K562 (cell line): ENCODE measurements at regions not wholly inside any gene's neighbourhood (a gene's known extent, or its start where the extent isn't known, plus 50 kb on each side); places are given as distances from the start of the nearest gene placed in this dataset.

Source experiments
- ATAC-seq: fragments of 200-7000 bp; cut with Tn5 transposase; 3 replicates; pipeline ENCODE4 v1.9.1; 2020; ENCODE audit warnings: moderate library complexity
- BruUV-seq: library from RNA; stranded (reverse); fragments of 400-500 nt; replicated peaks from 2 replicates; lab custom pipeline; 2021; lab: Mats Ljungman, UMichigan
- CTCF ChIA-PET: fragments of 300-600 bp; formaldehyde crosslinking; extraction: SDS; loops from one replicate; lab custom pipeline; 2021; ENCODE audit warnings: low intra/inter-chr PET ratio; lab: Yijun Ruan, JAX
- POLR2A ChIA-PET: fragments of 300-600, 350-650 bp; sonication (Branson Sonifier 250); formaldehyde crosslinking; extraction: SDS; loops from one replicate; lab custom pipeline; 2021; ENCODE audit warnings: antibody characterized with exemption, inconsistent platforms; lab: Yijun Ruan, JAX
- DNase-seq, 4 experiments: peaks; one replicate each; pipeline versions ENCODE4 v3.0.0 to v3.0.0-alpha.2; 2011 to 2018; ENCODE audit warnings: low spot score in 3 of 4, mixed read lengths in 3 of 4; ENCODE audit errors: extremely low read depth in 1 of 4
- FAIRE-seq: peaks from 2 replicates; lab custom pipeline; 2011; peaks lifted over from hg19 to GRCh38; lab: Jason Lieb, UNC
- H2AFZ ChIP-seq: 2 replicates; pipeline ENCODE4 v1.6.0; 2011; ENCODE audit warnings: low read depth, low read length, control low read depth, inconsistent platforms
- H3K27ac ChIP-seq: fragments of 200-600 bp; 3 replicates; pipeline ENCODE4 v1.8.0; 2011; ENCODE audit warnings: low read depth, mild to moderate bottlenecking, control low read depth, inconsistent platforms, low read length, moderate library complexity, mixed read lengths; ENCODE audit errors: extremely low read depth
- H3K27me3 ChIP-seq, 2 experiments: fragments of 300-600 bp in 1 of 2; 2 replicates in 1 of 2; 3 replicates in 1 of 2; pipeline versions ENCODE4 v1.6.0 to v1.8.0; 2011; ENCODE audit warnings: inconsistent platforms in 2 of 2, low read length in 2 of 2, mild to moderate bottlenecking in 1 of 2, mixed read lengths in 1 of 2, moderate library complexity in 1 of 2; ENCODE audit not compliant: control insufficient read depth in 2 of 2, insufficient read depth in 2 of 2
- H3K36me3 ChIP-seq: fragments of 300-600 bp; 3 replicates; pipeline ENCODE4 v1.8.0; 2011; ENCODE audit warnings: mild to moderate bottlenecking, low read length, inconsistent platforms; ENCODE audit not compliant: control insufficient read depth, insufficient read depth
- H3K4me1 ChIP-seq, 2 experiments: fragments of 200-600 bp in 1 of 2; replicated peaks in 1 of 2; 2 replicates in 1 of 2; 3 replicates in 1 of 2; pipeline versions ENCODE4 v1.5.1 to v1.8.0; 2011; ENCODE audit warnings: inconsistent platforms in 2 of 2, low read length in 2 of 2, mild to moderate bottlenecking in 1 of 2, mixed read lengths in 1 of 2, moderate library complexity in 1 of 2; ENCODE audit not compliant: control insufficient read depth in 2 of 2, insufficient read depth in 2 of 2
- H3K4me2 ChIP-seq: 2 replicates; pipeline ENCODE4 v1.6.1; 2011; ENCODE audit warnings: low read length, control low read depth, inconsistent platforms, mixed read lengths; ENCODE audit not compliant: insufficient read depth
- H3K4me3 ChIP-seq: fragments of 200-600 bp; sonication (generic), shearing (Covaris generic); 2 replicates; pipeline ENCODE4 v1.5.1; 2016; ENCODE audit warnings: control low read depth, inconsistent platforms
- H3K79me2 ChIP-seq: fragments of 200-600 bp; 3 replicates; pipeline ENCODE4 v1.8.0; 2011; ENCODE audit warnings: low read length, inconsistent platforms; ENCODE audit not compliant: control insufficient read depth, insufficient read depth
- H3K9ac ChIP-seq, 2 experiments: 2 replicates each; pipeline versions ENCODE4 v1.6.0 to v1.6.1; 2011; ENCODE audit warnings: low read depth in 2 of 2, low read length in 2 of 2, control low read depth in 1 of 2, inconsistent platforms in 1 of 2, mild to moderate bottlenecking in 1 of 2, mixed read lengths in 1 of 2; ENCODE audit not compliant: insufficient read depth in 1 of 2
- H3K9me1 ChIP-seq: one replicate; pipeline ENCODE4 v1.6.0; 2011; ENCODE audit warnings: inconsistent platforms, mild to moderate bottlenecking, low read length, moderate library complexity; ENCODE audit not compliant: control insufficient read depth, insufficient read depth
- H3K9me3 ChIP-seq: replicated peaks from 2 replicates; pipeline ENCODE4 v1.5.1; 2011; ENCODE audit warnings: low read depth, low read length, inconsistent platforms; ENCODE audit not compliant: control insufficient read depth, insufficient read depth
- H4K20me1 ChIP-seq: replicated peaks from 2 replicates; pipeline ENCODE4 v1.6.1; 2011; ENCODE audit warnings: low read length, inconsistent platforms, mixed read lengths; ENCODE audit not compliant: control insufficient read depth, insufficient read depth
- CBFA2T2 ChIP-seq: fragments of 450-650 bp; conservative IDR thresholded peaks from 2 replicates; pipeline ENCODE4 v1.6.1; 2017; ENCODE audit warnings: mild to moderate bottlenecking
- CCNT2 ChIP-seq: IDR thresholded peaks from 2 replicates; pipeline ENCODE4 v1.6.1; 2011; ENCODE audit warnings: borderline replicate concordance, low read depth, mild to moderate bottlenecking, moderate library complexity, mixed read lengths, low read length; ENCODE audit not compliant: insufficient read length; ENCODE audit errors: extremely low read depth
- CHD1 ChIP-seq: fragments of 200-600 bp; sonication (generic); IDR thresholded peaks from one replicate; pipeline ENCODE4 v1.6.1; 2012; ENCODE audit warnings: mild to moderate bottlenecking, moderate library complexity, low read length, inconsistent platforms
- ELF1 ChIP-seq: fragments of 200-800 bp; sonication (Bioruptor generic); IDR thresholded peaks from 2 replicates; pipeline ENCODE4 v1.6.1; 2016; ENCODE audit warnings: missing genetic modification characterization, missing compliant biosample characterization
- GATAD2B ChIP-seq: fragments of 450-650 bp; IDR thresholded peaks from 2 replicates; pipeline ENCODE4 v1.6.1; 2017; ENCODE audit warnings: mild to moderate bottlenecking, borderline replicate concordance
- GTF2A2 ChIP-seq: IDR thresholded peaks from 2 replicates; pipeline ENCODE4 v1.6.1; 2016; ENCODE audit warnings: mild to moderate bottlenecking, missing genetic modification characterization, missing compliant biosample characterization
- GTF2E2 ChIP-seq: fragments of 200-800 bp; sonication (Bioruptor generic); IDR thresholded peaks from 2 replicates; pipeline ENCODE4 v1.6.1; 2016; ENCODE audit warnings: missing genetic modification characterization, missing compliant biosample characterization
- MEF2A ChIP-seq: IDR thresholded peaks from 2 replicates; pipeline ENCODE4 v1.6.1; 2011; ENCODE audit warnings: low read depth, mild to moderate bottlenecking, low read length, moderate library complexity; ENCODE audit not compliant: control insufficient read depth
- MTA2 ChIP-seq: fragments of 450-650 bp; IDR thresholded peaks from 2 replicates; pipeline ENCODE4 v1.6.1; 2016; ENCODE audit warnings: low read depth
- POLR2AphosphoS5 ChIP-seq: IDR thresholded peaks from 2 replicates; pipeline ENCODE4 v1.6.1; 2011; ENCODE audit warnings: mild to moderate bottlenecking, low read depth, low read length, moderate library complexity; ENCODE audit not compliant: control insufficient read depth, insufficient read depth
- SOX6 ChIP-seq: fragments of 450-650 bp; IDR thresholded peaks from 2 replicates; pipeline ENCODE4 v1.6.1; 2014; ENCODE audit warnings: mild to moderate bottlenecking
- SRSF7 ChIP-seq: fragments of 200-400 bp; formaldehyde crosslinking; optimal IDR thresholded peaks from 2 replicates; pipeline ENCODE3; 2017; ENCODE audit warnings: mild to moderate bottlenecking, low read depth, low read length
- STAT5A ChIP-seq: IDR thresholded peaks from 2 replicates; pipeline ENCODE4 v1.6.1; 2012; ENCODE audit warnings: low read length, inconsistent platforms, borderline replicate concordance
- TCF3 ChIP-seq: sonication (generic); formaldehyde crosslinking; IDR thresholded peaks from 2 replicates; pipeline ENCODE4 v1.4.0; 2020; ENCODE audit warnings: mild to moderate bottlenecking, missing genetic modification reagents
- TEAD4 ChIP-seq, 2 experiments: sonication (generic) in 1 of 2; formaldehyde crosslinking in 1 of 2; IDR thresholded peaks; 2 replicates each; pipeline versions ENCODE4 v1.6.1 to v1.8.0; 2012 to 2022; ENCODE audit warnings: borderline replicate concordance in 1 of 2, inconsistent platforms in 1 of 2, low read length in 1 of 2, mild to moderate bottlenecking in 1 of 2, missing genetic modification reagents in 1 of 2
- U2AF2 ChIP-seq: fragments of 200-400 bp; formaldehyde crosslinking; optimal IDR thresholded peaks from 2 replicates; pipeline ENCODE3; 2017; ENCODE audit warnings: low read depth, mild to moderate bottlenecking, low read length
- YY1 ChIP-seq, 3 experiments: IDR thresholded peaks; 2 replicates each; pipeline ENCODE4 v1.6.1; 2011; ENCODE audit warnings: low read length in 2 of 3, mild to moderate bottlenecking in 2 of 3, moderate library complexity in 2 of 3, borderline replicate concordance in 1 of 3, control low read depth in 1 of 3, low read depth in 1 of 3; ENCODE audit not compliant: insufficient read depth in 3 of 3, insufficient replicate concordance in 2 of 3, control insufficient read depth in 1 of 3, insufficient read length in 1 of 3; ENCODE audit errors: extremely low read depth in 1 of 3
- ZC3H8 ChIP-seq: fragments of 450-650 bp; IDR thresholded peaks from 2 replicates; pipeline ENCODE4 v1.6.1; 2017
- ZNF707 ChIP-seq: fragments of 250-450 bp; sonication (Bioruptor Pico); conservative IDR thresholded peaks from 2 replicates; pipeline ENCODE4 v1.8.0; 2022; ENCODE audit warnings: inconsistent platforms, mild to moderate bottlenecking, moderate library complexity
- WGBS: fragments of 100-300 bp; shearing (Covaris generic); methylation state at CpG from one replicate; pipeline ENCODE4 v1.1.6; 2016; ENCODE audit warnings: low coverage, mixed read lengths; ENCODE audit not compliant: insufficient coverage; ENCODE audit errors: missing lambda C conversion rate; 5-methylcytosine and 5-hydroxymethylcytosine counted together
- in situ Hi-C: fragments of 300-500 bp; cut with MboI; formaldehyde crosslinking; loops from 4 replicates; pipeline ENCODE4 v1.15.0; 2018; ENCODE audit warnings: inconsistent platforms, mixed read lengths
- intact Hi-C: fragments of 100-400 bp; cut with micrococcal nuclease; formaldehyde crosslinking; loops from 2 replicates; pipeline ENCODE4 v1.14.2; 2022
- TF ChIP-seq, protein P1 (sequence below): sonication (generic); formaldehyde crosslinking; IDR thresholded peaks from 2 replicates; pipeline ENCODE4 v1.8.0; 2022; ENCODE audit warnings: mild to moderate bottlenecking, missing genetic modification reagents
- TF ChIP-seq, protein P2 (sequence below): fragments of 200-800 bp; sonication (Bioruptor generic); IDR thresholded peaks from 2 replicates; pipeline ENCODE4 v1.6.1; 2017; ENCODE audit warnings: missing genetic modification characterization, missing compliant biosample characterization

DNA sequence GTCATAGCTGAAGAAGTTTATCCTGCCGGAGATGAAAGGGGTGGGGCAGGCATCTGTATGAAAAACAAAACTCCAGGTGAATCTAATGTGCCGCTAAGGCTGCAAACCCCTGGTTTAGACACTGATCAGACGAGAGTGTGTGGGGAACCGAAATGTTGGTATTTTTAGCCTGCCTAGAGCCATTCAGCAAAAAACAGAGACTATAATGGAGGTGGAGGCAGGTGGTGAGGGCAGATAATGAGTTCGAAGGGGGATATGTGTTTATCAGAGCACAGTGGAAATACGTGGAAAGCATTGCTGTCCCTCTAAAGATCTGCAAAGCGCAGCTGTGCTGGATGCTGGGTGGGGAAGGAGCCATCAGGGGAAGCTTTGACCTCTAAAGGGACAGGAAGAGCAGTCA is 127.5 kb upstream of the WSCD1 start:
- intact Hi-C loops, result no loop called here
- POLR2A ChIA-PET, result interaction anchor here (1.1 kb wide), 1 partner anchor 10 kb away, joined by 3 read pairs; no protein-coding TSS in a partner anchor
- TF ChIP-seq ELF1 (no peak), CBFA2T2 (peak; percentile 86), STAT5A (peak; percentile 61), GTF2A2 (tag) (no peak), ZC3H8 (no peak), MEF2A (peak; percentile 40; the same call in 1 of the 2 replicates), POLR2AphosphoS5 (peak; percentile 38; the same call in 1 of the 2 replicates), MTA2 (peak; percentile 33; the same call in 1 of the 2 replicates), CHD1 (no peak), TCF3 (peak; percentile 74), GTF2E2 (tag) (no peak), YY1 (IDR thresholded peaks at IDR 0.05; ENCODE audit: borderline replicate concordance in 1 of 3, control insufficient read depth in 1 of 3, extremely low read depth in 1 of 3, insufficient read depth in 3 of 3, insufficient read length in 1 of 3, insufficient replicate concordance in 2 of 3, low read depth in 1 of 3, low read length in 2 of 3) (no peak), SRSF7 (no peak), ZNF707 (CRISPR knock-in tag) (no peak), SOX6 (0 out of 2 replicates have a peak, but pooled peaks have one; percentile 10), U2AF2 (no peak), CCNT2 (no peak), GATAD2B (no peak), TEAD4 (IDR thresholded peaks at IDR 0.05; ENCODE audit: low read length) (peak; percentile 68), TEAD4 (CRISPR knock-in tag; IDR thresholded peaks at IDR 0.05; ENCODE audit: borderline replicate concordance) (no peak)
- TF ChIP-seq, protein P1, sequence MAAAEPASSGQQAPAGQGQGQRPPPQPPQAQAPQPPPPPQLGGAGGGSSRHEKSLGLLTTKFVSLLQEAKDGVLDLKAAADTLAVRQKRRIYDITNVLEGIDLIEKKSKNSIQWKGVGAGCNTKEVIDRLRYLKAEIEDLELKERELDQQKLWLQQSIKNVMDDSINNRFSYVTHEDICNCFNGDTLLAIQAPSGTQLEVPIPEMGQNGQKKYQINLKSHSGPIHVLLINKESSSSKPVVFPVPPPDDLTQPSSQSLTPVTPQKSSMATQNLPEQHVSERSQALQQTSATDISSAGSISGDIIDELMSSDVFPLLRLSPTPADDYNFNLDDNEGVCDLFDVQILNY (CRISPR knock-in tag), result no peak
- TF ChIP-seq, protein P2, sequence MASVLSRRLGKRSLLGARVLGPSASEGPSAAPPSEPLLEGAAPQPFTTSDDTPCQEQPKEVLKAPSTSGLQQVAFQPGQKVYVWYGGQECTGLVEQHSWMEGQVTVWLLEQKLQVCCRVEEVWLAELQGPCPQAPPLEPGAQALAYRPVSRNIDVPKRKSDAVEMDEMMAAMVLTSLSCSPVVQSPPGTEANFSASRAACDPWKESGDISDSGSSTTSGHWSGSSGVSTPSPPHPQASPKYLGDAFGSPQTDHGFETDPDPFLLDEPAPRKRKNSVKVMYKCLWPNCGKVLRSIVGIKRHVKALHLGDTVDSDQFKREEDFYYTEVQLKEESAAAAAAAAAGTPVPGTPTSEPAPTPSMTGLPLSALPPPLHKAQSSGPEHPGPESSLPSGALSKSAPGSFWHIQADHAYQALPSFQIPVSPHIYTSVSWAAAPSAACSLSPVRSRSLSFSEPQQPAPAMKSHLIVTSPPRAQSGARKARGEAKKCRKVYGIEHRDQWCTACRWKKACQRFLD (CRISPR knock-in tag), result no peak

More for the DNA sequence above, 127.5 kb upstream of the WSCD1 start:
- peak; percentile 27 to 61 (median 46) for DNase-seq
- WGBS, result 0% methylated on average over 7 of the region's 7 CpGs
- H3K79me2 ChIP-seq, result no peaks in the 10 kb centered on the region
- no peaks in the 10 kb centered on the region for H3K9me3 ChIP-seq
- peak; percentile 51 for FAIRE-seq
- no peaks in the 10 kb centered on the region for H3K36me3 ChIP-seq
- BruUV-seq, result no TSS peak
- no peak overlapping the region; the same call in 1 of the 2 replicates for H3K4me2 ChIP-seq
- no peaks in the 10 kb centered on the region for H4K20me1 ChIP-seq
- no peak overlapping the region; the same call in 2 of the 3 replicates for H3K27ac ChIP-seq
- peak; percentile 72 for ATAC-seq
- no peak overlapping the region for H2AFZ ChIP-seq
- in situ Hi-C loops, result no loop called here
- peaks cover 0 to 7% of the 10 kb centered on the region in 2 experiments; a peak in 3 of 5 replicates for H3K4me1 ChIP-seq
- H3K9me1 ChIP-seq, result no peaks in the 10 kb centered on the region
- CTCF ChIA-PET, result no interaction called here
- no peak overlapping the region for H3K9ac ChIP-seq
- no peak overlapping the region for H3K4me3 ChIP-seq
- H3K27me3 ChIP-seq, result peaks cover 0 to 6% of the 10 kb centered on the region in 2 experiments; a peak in 3 of 5 replicates
